KG1 (cell line): ENCODE measurements at regions not wholly inside any gene's neighbourhood (a gene's known extent, or its start where the extent isn't known, plus 50 kb on each side); places are given as distances from the start of the nearest gene placed in this dataset.

Experiments
- DNase-seq: peaks from one replicate; lab custom pipeline; 2025; lab: John Stamatoyannopoulos, UW

DNA sequence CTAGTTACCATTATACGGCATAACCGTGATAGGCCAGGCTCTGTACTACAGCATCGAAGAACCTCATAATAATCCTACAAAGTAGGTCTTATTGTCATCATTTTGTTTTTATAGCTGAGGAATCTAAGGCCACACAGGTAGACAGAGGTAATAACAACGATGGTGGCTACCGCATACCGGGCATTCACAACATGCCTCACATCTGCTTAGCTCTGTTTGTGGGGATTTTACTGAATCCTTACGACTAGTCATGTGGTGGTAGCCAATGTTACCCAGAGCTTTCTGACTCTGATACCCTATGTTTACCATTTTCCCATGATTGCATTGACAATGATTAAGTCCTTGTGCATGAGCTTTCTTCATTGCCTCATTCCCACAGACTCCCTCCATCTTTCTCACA, 269.4 kb downstream of the TCF7L2 start:
- no peak for DNase-seq

GRCh38 chr10:113221756-113222168, 271.7 kb downstream of the TCF7L2 start:
- no peak for DNase-seq

- no peak for DNase-seq
These were observed 272.2 kb downstream of the TCF7L2 start for GRCh38 chr10:113222207-113222606.

GRCh38 chr10:113225364-113225763, 275.3 kb downstream of the TCF7L2 start:
- DNase-seq: no peak

DNA sequence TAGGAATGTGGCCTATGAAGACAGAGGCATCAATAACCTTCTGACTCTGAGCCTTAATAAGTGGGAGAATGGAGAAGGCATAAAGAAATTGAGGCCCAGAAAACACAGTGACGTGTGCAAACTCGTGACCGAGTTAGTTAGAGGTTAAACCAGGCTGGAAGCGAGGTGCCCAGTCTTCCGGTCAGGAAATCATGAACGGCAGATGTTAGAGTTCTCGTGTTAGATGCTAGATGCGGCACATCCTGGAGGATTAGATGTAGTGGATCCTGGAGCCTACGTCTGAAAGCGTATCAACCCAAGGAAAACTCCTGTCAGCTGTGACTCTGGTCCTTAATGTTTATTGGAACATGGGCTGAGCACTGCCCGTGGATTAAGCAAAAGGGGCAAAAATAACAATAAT, 275.9 kb downstream of the TCF7L2 start:
- DNase-seq: no peak

GRCh38 chr10:113226399-113226798, 276.4 kb downstream of the TCF7L2 start:
- DNase-seq: no peak

- no peak for DNase-seq
These were observed 276.9 kb downstream of the TCF7L2 start for GRCh38 chr10:113226831-113227445.

GRCh38 chr10:113228530-113228929, 278.5 kb downstream of the TCF7L2 start:
- DNase-seq: no peak

DNA sequence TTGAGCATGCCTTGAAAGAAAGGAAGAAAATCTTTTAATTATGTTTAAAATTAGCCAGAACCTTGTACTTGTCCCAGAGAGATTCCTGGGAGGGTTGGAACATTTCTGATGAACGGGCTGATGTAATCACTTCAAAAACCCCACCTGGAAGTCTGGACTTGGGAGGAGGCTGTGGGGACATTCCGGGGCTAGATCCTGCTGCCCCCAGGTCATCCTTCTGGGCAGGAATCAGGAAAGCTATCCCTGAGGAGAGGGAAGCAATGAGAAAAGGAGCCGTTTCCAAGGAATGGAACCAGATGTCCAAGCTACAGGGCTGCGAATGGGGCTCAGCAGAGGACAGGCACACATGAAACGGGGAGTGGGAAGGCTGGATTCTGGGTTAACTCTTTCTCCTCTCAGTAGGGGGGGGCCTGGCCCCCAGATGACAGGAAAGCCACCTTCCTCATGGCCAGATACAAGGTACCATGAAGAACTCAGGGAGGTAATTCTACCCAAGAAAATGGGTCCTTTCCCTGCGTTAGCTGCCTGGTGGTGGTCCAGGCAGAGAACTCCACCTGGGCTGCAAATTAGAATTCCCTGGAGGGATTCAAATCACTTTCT, 280.1 kb downstream of the TCF7L2 start:
- no peak for DNase-seq

- DNase-seq: no peak
These were observed 283.0 kb downstream of the TCF7L2 start for GRCh38 chr10:113232928-113233511.

GRCh38 chr10:113234481-113234880, 284.4 kb downstream of the TCF7L2 start:
- DNase-seq: no peak

- DNase-seq: no peak
These were observed 285.5 kb downstream of the TCF7L2 start for GRCh38 chr10:113235508-113235907.

- DNase-seq: no peak
These were observed 287.0 kb downstream of the TCF7L2 start for GRCh38 chr10:113236998-113237397.

GRCh38 chr10:113239566-113240350, 289.7 kb downstream of the TCF7L2 start:
- DNase-seq: no peak

GRCh38 chr10:113240736-113241135, 290.7 kb downstream of the TCF7L2 start:
- DNase-seq: no peak

DNA sequence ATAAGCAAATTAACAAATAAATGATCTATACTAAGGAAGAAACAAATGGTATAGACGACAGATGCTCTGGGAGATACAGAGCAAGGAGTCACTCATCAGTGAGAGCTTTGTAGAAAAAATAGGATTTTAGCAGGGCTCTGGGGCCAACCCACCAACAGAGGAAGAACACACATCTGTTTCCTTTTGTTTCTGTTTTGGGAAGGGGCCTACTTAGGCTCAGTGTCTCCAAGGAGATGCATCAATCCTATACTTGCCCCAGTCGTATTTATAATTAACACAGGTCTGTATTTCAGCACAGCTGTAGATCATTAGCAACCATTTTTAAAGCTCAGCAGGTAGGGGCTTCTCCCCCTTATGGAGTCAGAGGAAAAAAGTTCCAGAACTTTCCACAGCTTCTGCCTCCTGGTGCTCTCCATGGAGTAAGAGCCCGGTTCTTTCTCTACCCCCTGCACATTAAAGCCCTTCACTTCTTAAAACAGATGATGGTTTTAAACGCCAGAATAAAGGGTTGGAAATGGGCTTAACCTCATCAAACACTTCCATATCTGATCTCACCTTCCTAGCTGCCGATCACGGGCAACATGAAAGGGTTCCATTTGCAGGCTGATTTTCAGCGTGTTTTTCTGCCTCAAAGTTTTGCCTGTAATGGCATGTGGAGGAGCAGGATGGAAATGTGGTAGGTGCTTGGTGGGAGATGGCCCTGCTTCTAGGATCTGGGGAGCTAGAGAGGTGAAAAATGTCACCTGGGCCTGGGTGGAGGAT, 291.7 kb downstream of the TCF7L2 start:
- no peak for DNase-seq

- DNase-seq: no peak
These were observed 293.3 kb downstream of the TCF7L2 start for GRCh38 chr10:113243311-113243710.

GRCh38 chr10:113244750-113245149, 294.7 kb downstream of the TCF7L2 start:
- no peak for DNase-seq

GRCh38 chr10:113245286-113245685, 295.2 kb downstream of the TCF7L2 start:
- DNase-seq: no peak

DNA sequence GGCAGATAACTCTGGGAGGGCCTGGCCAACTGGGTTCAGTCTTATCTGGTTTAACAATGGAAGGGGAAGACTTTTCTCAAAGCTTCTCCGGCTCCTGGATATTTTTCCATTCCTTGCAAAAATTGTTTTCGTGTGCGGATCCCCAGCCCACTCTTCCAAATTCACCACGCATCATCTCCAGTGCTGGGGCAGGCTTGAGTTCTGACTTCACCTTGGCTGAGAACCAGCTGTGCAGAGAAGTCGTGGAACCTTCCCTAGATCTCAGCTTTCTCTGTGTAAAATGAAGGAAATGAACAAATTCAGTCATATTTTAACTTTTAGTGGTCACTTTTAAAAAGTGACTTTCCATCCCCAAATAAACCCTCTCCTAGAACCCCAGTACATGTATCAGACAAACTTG, 297.0 kb downstream of the TCF7L2 start:
- DNase-seq: no peak

GRCh38 chr10:113252650-113253618, 299.9 kb upstream of the HABP2 start:
- no peak for DNase-seq
